Kidney (tissue), 13 donors: ENCODE measurements at regions not wholly inside any gene's neighbourhood (a gene's known extent, or its start where the extent isn't known, plus 50 kb on each side); places are given as distances from the start of the nearest gene placed in this dataset.

Source experiments
- DNase-seq, 5 donors: peaks; one replicate each; pipeline ENCODE4 v3.0.0-alpha.2; 2013 to 2020
- FAIRE-seq: peaks from 2 replicates; lab custom pipeline; 2012; peaks lifted over from hg19 to GRCh38; lab: Jason Lieb, UNC
- H3K27ac ChIP-seq, 2 donors: one replicate each; pipeline ENCODE4 v1.7.0; 2013; ENCODE audit warnings: low read depth in 2 of 2, low read length in 2 of 2, inconsistent platforms in 1 of 2
- H3K27me3 ChIP-seq: one replicate; pipeline ENCODE4 v1.7.1; 2013; ENCODE audit warnings: low read length, inconsistent platforms; ENCODE audit not compliant: control insufficient read depth, insufficient read depth
- H3K36me3 ChIP-seq, 3 donors: one replicate each; pipeline versions ENCODE4 v1.7.0 to v1.7.1; 2013; ENCODE audit warnings: low read length in 3 of 3, control low read depth in 1 of 3, inconsistent platforms in 1 of 3; ENCODE audit not compliant: insufficient read depth in 3 of 3, control insufficient read depth in 2 of 3
- H3K4me1 ChIP-seq, 3 donors: one replicate each; pipeline versions ENCODE4 v1.7.0 to v1.7.1; 2013; ENCODE audit warnings: low read length in 3 of 3, inconsistent platforms in 1 of 3, low read depth in 1 of 3; ENCODE audit not compliant: control insufficient read depth in 2 of 3, insufficient read depth in 2 of 3
- H3K4me3 ChIP-seq, 3 donors: one replicate each; pipeline versions ENCODE4 v1.7.0 to v1.8.1; 2013; ENCODE audit warnings: low read length in 3 of 3, control low read depth in 1 of 3, inconsistent platforms in 1 of 3
- H3K9ac ChIP-seq, 3 donors: one replicate each; pipeline versions ENCODE4 v1.7.0 to v1.7.1; 2013; ENCODE audit warnings: low read length in 3 of 3, control low read depth in 1 of 3, inconsistent platforms in 1 of 3
- H3K9me3 ChIP-seq, 3 donors: one replicate each; pipeline versions ENCODE4 v1.7.0 to v1.7.1; 2013; ENCODE audit warnings: low read length in 3 of 3, control low read depth in 1 of 3, inconsistent platforms in 1 of 3; ENCODE audit not compliant: control insufficient read depth in 2 of 3, insufficient read depth in 1 of 3
- CTCF ChIP-seq: IDR thresholded peaks from 3 replicates; pipeline ENCODE4 v1.5.1; 2012; ENCODE audit warnings: mild to moderate bottlenecking, moderate library complexity, borderline replicate concordance; ENCODE audit not compliant: insufficient read depth; ENCODE audit errors: extremely low read depth
- intact Hi-C: fragments of 100-400 bp; cut with DNase I; formaldehyde crosslinking; loops from one replicate; pipeline ENCODE4 v1.11.1; 2022
- donor health status: control.
- donor health status: control.
- donor health status: control.
- donor health status: control.
- donor health status: control.
- donor health status: DM: yes; HTN: yes; CAD: no.
- donor health status: Normal renal cell carcinoma (clear cell type).

- H3K36me3 ChIP-seq, result no peaks in the 10 kb centered on the region
- FAIRE-seq, result no peak
- H3K4me1 ChIP-seq, result no peaks in the 10 kb centered on the region
- no peak overlapping the region for H3K9ac ChIP-seq
- no peak overlapping the region for H3K4me3 ChIP-seq
- no peaks in the 10 kb centered on the region for H3K9me3 ChIP-seq
- TF ChIP-seq CTCF, result no peak
- H3K27ac ChIP-seq, result no peak overlapping the region
- intact Hi-C loops, result no loop called here
- no peak for DNase-seq
- no peaks in the 10 kb centered on the region for H3K27me3 ChIP-seq
Observed at GRCh38 chr20:12893653-12894052, 115.1 kb upstream of the SPTLC3 start.

GRCh38 chr20:12894089-12894488, 114.7 kb upstream of the SPTLC3 start:
- Histone ChIP-seq H3K4me3 (no peak overlapping the region), H3K9me3 (no peaks in the 10 kb centered on the region), H3K9ac (no peak overlapping the region), H3K27ac (no peak overlapping the region), H3K4me1 (no peaks in the 10 kb centered on the region), H3K36me3 (no peaks in the 10 kb centered on the region), H3K27me3 (no peaks in the 10 kb centered on the region)
- intact Hi-C loops, result no loop called here
- FAIRE-seq, result no peak
- TF ChIP-seq CTCF, result no peak
- no peak for DNase-seq

GRCh38 chr20:12896180-12896579, 112.6 kb upstream of the SPTLC3 start:
- no peak for TF ChIP-seq CTCF
- DNase-seq (no peak), FAIRE-seq (no peak)
- intact Hi-C loops, result no loop called here
- H3K4me1 ChIP-seq, result no peaks in the 10 kb centered on the region
- H3K27ac ChIP-seq, result no peak overlapping the region
- no peaks in the 10 kb centered on the region for H3K36me3 ChIP-seq
- H3K27me3 ChIP-seq, result no peaks in the 10 kb centered on the region
- no peaks in the 10 kb centered on the region for H3K9me3 ChIP-seq
- H3K4me3 ChIP-seq, result no peak overlapping the region
- H3K9ac ChIP-seq, result no peak overlapping the region

GRCh38 chr20:12902992-12903391, 105.8 kb upstream of the SPTLC3 start:
- Histone ChIP-seq H3K9me3 (no peaks in the 10 kb centered on the region), H3K9ac (no peak overlapping the region), H3K27ac (no peak overlapping the region), H3K4me3 (no peak overlapping the region), H3K27me3 (no peaks in the 10 kb centered on the region), H3K4me1 (no peaks in the 10 kb centered on the region), H3K36me3 (no peaks in the 10 kb centered on the region)
- intact Hi-C loops, result no loop called here
- no peak for FAIRE-seq
- no peak for TF ChIP-seq CTCF
- DNase-seq, result no peak
